ENCODE measurements at regions not wholly inside any gene's neighbourhood (a gene's known extent, or its start where the extent isn't known, plus 50 kb on each side); places are given as distances from the start of the nearest gene placed in this dataset.

GRCh38 chr6:84390851-84391250, 163.4 kb upstream of the CEP162 start:
- no peak for FAIRE-seq
- dilution Hi-C loops (cut with MboI; ENCODE audit: extremely low pct_ligation_motif_present, low sequenced_read_pairs) = no loop called here
- H2AFZ ChIP-seq (ENCODE audit: control insufficient read depth, low read length) = no peak overlapping the region

GRCh38 chr6:84390334-84390733, 162.9 kb upstream of the CEP162 start:
- dilution Hi-C loops (cut with MboI; ENCODE audit: extremely low pct_ligation_motif_present, low sequenced_read_pairs) = no loop called here
- FAIRE-seq (no peak), DNase-seq (ENCODE audit: low read depth, low spot score) (no peak)
- Histone ChIP-seq H4K20me1 (ENCODE audit: control insufficient read depth, extremely low read depth, insufficient read depth, low read length) (no peaks in the 10 kb centered on the region), H3K9me3 (ENCODE audit: control insufficient read depth, low read depth, low read length) (no peaks in the 10 kb centered on the region), H3K4me3 (ENCODE audit: control insufficient read depth in 2 of 3, extremely low read depth in 1 of 3, insufficient read depth in 2 of 3, low read depth in 1 of 3, low read length in 3 of 3) (no peak overlapping the region), H3K9ac (ENCODE audit: control insufficient read depth, extremely low read depth, insufficient read depth, low read length) (no peak overlapping the region), H3K4me1 (ENCODE audit: control insufficient read depth, extremely low read depth, insufficient read depth, low read length) (no peaks in the 10 kb centered on the region), H3K36me3 (ENCODE audit: control insufficient read depth in 2 of 2, extremely low read depth in 1 of 2, insufficient read depth in 2 of 2, low read length in 2 of 2) (no peaks in the 10 kb centered on the region), H2AFZ (ENCODE audit: control insufficient read depth, low read length) (no peak overlapping the region), H3K4me2 (ENCODE audit: control insufficient read depth, extremely low read depth, insufficient read depth, low read depth, low read length) (no peak overlapping the region), H3K27me3 (ENCODE audit: control insufficient read depth, extremely low read depth, insufficient read depth, low read length) (no peaks in the 10 kb centered on the region), H3K79me2 (ENCODE audit: control insufficient read depth, insufficient read depth, low read length) (no peaks in the 10 kb centered on the region), H3K9me1 (ENCODE audit: control insufficient read depth, extremely low read depth, insufficient read depth, low read length) (no peaks in the 10 kb centered on the region), H3K27ac (ENCODE audit: control insufficient read depth, insufficient read depth, low read length) (no peak overlapping the region)
- no peak for TF ChIP-seq CTCF (optimal IDR thresholded peaks at IDR 0.05 in 1 of 3, IDR thresholded peaks at IDR 0.05 in 1 of 3, conservative IDR thresholded peaks at IDR 0.05 in 1 of 3; ENCODE audit: extremely low read depth in 1 of 3, insufficient read depth in 2 of 3, low read length in 3 of 3)
- TF ChIP-seq EZH2 (IDR thresholded peaks at IDR 0.05; ENCODE audit: low read length) = no peak

More at GRCh38 chr6:84390851-84391250, 163.4 kb upstream of the CEP162 start:
- TF ChIP-seq CTCF (optimal IDR thresholded peaks at IDR 0.05 in 1 of 3, IDR thresholded peaks at IDR 0.05 in 1 of 3, conservative IDR thresholded peaks at IDR 0.05 in 1 of 3; ENCODE audit: extremely low read depth in 1 of 3, insufficient read depth in 2 of 3, low read length in 3 of 3) = no peak
- no peak for TF ChIP-seq EZH2 (IDR thresholded peaks at IDR 0.05; ENCODE audit: low read length)
- Histone ChIP-seq H3K4me2 (ENCODE audit: control insufficient read depth, extremely low read depth, insufficient read depth, low read depth, low read length) (no peak overlapping the region), H3K4me1 (ENCODE audit: control insufficient read depth, extremely low read depth, insufficient read depth, low read length) (no peaks in the 10 kb centered on the region), H4K20me1 (ENCODE audit: control insufficient read depth, extremely low read depth, insufficient read depth, low read length) (no peaks in the 10 kb centered on the region), H3K27me3 (ENCODE audit: control insufficient read depth, extremely low read depth, insufficient read depth, low read length) (no peaks in the 10 kb centered on the region), H3K9ac (ENCODE audit: control insufficient read depth, extremely low read depth, insufficient read depth, low read length) (no peak overlapping the region), H3K4me3 (ENCODE audit: control insufficient read depth in 2 of 3, extremely low read depth in 1 of 3, insufficient read depth in 2 of 3, low read depth in 1 of 3, low read length in 3 of 3) (no peak overlapping the region), H3K9me3 (ENCODE audit: control insufficient read depth, low read depth, low read length) (no peaks in the 10 kb centered on the region), H3K27ac (ENCODE audit: control insufficient read depth, insufficient read depth, low read length) (no peak overlapping the region), H3K79me2 (ENCODE audit: control insufficient read depth, insufficient read depth, low read length) (no peaks in the 10 kb centered on the region), H3K9me1 (ENCODE audit: control insufficient read depth, extremely low read depth, insufficient read depth, low read length) (no peaks in the 10 kb centered on the region), H3K36me3 (ENCODE audit: control insufficient read depth in 2 of 2, extremely low read depth in 1 of 2, insufficient read depth in 2 of 2, low read length in 2 of 2) (no peaks in the 10 kb centered on the region)
- DNase-seq (ENCODE audit: low read depth, low spot score) = no peak

Measured in keratinocyte (primary cell).